Karpas-422 (cell line): ENCODE measurements at regions not wholly inside any gene's neighbourhood (a gene's known extent, or its start where the extent isn't known, plus 50 kb on each side); places are given as distances from the start of the nearest gene placed in this dataset.

ENCODE experiments used
- DNase-seq: peaks from one replicate; pipeline ENCODE4 v3.0.0-alpha.2; 2015
- H2AFZ ChIP-seq: fragments of 200-600 bp; sonication (generic); 2 replicates; pipeline ENCODE4 v1.6.1; 2014; ENCODE audit warnings: antibody characterized with exemption, low read length, mixed read lengths
- H3K27ac ChIP-seq: fragments of 200-600 bp; sonication (generic); 2 replicates; pipeline ENCODE4 v1.5.1; 2014; ENCODE audit warnings: mild to moderate bottlenecking, low read length, moderate library complexity
- H3K27me3 ChIP-seq: fragments of 200-600 bp; sonication (generic); 2 replicates; pipeline ENCODE4 v1.6.1; 2014; ENCODE audit warnings: low read length, mixed read lengths
- H3K36me3 ChIP-seq: fragments of 200-600 bp; sonication (generic); 2 replicates; pipeline ENCODE4 v1.6.1; 2014; ENCODE audit warnings: low read length, mixed read lengths; ENCODE audit not compliant: insufficient read depth
- H3K4me1 ChIP-seq: fragments of 200-600 bp; sonication (generic); 2 replicates; pipeline ENCODE4 v1.6.1; 2014; ENCODE audit warnings: mild to moderate bottlenecking, low read length, mixed read lengths
- H3K4me2 ChIP-seq: fragments of 200-600 bp; sonication (generic); 2 replicates; pipeline ENCODE4 v1.6.1; 2014; ENCODE audit warnings: low read length, low read depth, mild to moderate bottlenecking; ENCODE audit not compliant: poor library complexity, severe bottlenecking
- H3K4me3 ChIP-seq: fragments of 200-600 bp; sonication (generic); 2 replicates; pipeline ENCODE4 v1.5.1; 2014; ENCODE audit warnings: mild to moderate bottlenecking, antibody characterized with exemption, low read length, mixed read lengths
- H3K79me2 ChIP-seq: fragments of 200-600 bp; sonication (generic); 2 replicates; pipeline ENCODE4 v1.6.1; 2014; ENCODE audit warnings: mild to moderate bottlenecking, low read length, mixed read lengths
- H3K9ac ChIP-seq: fragments of 200-600 bp; sonication (generic); 2 replicates; pipeline ENCODE4 v1.6.0; 2014; ENCODE audit warnings: low read length
- H3K9me2 ChIP-seq: fragments of 200-600 bp; sonication (generic), shearing (Covaris generic); replicated peaks from 2 replicates; pipeline ENCODE4 v1.6.0; 2014; ENCODE audit warnings: mild to moderate bottlenecking, low read length, moderate library complexity; ENCODE audit not compliant: insufficient read depth
- H3K9me3 ChIP-seq: fragments of 300-700, 200-600 bp; sonication (generic); 2 replicates; pipeline ENCODE4 v1.6.1; 2014; ENCODE audit warnings: low read length, mixed read lengths
- H4K20me1 ChIP-seq: fragments of 200-600 bp; sonication (generic); 2 replicates; pipeline ENCODE4 v1.6.1; 2014; ENCODE audit warnings: mild to moderate bottlenecking, antibody characterized with exemption, low read length, low read depth; ENCODE audit not compliant: insufficient read depth

- no peak overlapping the region for H2AFZ ChIP-seq
- no peak overlapping the region for H3K9ac ChIP-seq
- no peak for DNase-seq
- H3K4me3 ChIP-seq: no peak overlapping the region
- no peaks in the 10 kb centered on the region for H3K79me2 ChIP-seq
- no peaks in the 10 kb centered on the region for H3K36me3 ChIP-seq
- H4K20me1 ChIP-seq: peaks cover 11% of the 10 kb centered on the region
- no peaks in the 10 kb centered on the region for H3K27me3 ChIP-seq
- H3K9me3 ChIP-seq: no peaks in the 10 kb centered on the region
- H3K4me2 ChIP-seq: no peak overlapping the region
- peaks cover 27% of the 10 kb centered on the region for H3K4me1 ChIP-seq
- H3K9me2 ChIP-seq: no peaks in the 10 kb centered on the region
- H3K27ac ChIP-seq: no peak overlapping the region
These were observed 53.3 kb upstream of the PSD2 start for GRCh38 chr5:139742173-139742903.

- Histone ChIP-seq H3K9me3 (no peaks in the 10 kb centered on the region), H4K20me1 (peaks cover 14% of the 10 kb centered on the region), H2AFZ (no peak overlapping the region), H3K79me2 (no peaks in the 10 kb centered on the region), H3K4me2 (no peak overlapping the region), H3K9me2 (no peaks in the 10 kb centered on the region), H3K4me1 (peaks cover 31% of the 10 kb centered on the region), H3K27me3 (no peaks in the 10 kb centered on the region), H3K36me3 (no peaks in the 10 kb centered on the region), H3K27ac (no peak overlapping the region), H3K9ac (no peak overlapping the region), H3K4me3 (no peak overlapping the region)
- no peak for DNase-seq
These were observed 52.4 kb upstream of the PSD2 start for GRCh38 chr5:139743001-139743771.

GRCh38 chr5:139743804-139744203, 51.8 kb upstream of the PSD2 start:
- H3K79me2 ChIP-seq: no peaks in the 10 kb centered on the region
- H3K9ac ChIP-seq: no peak overlapping the region
- no peak overlapping the region for H3K4me2 ChIP-seq
- H3K36me3 ChIP-seq: no peaks in the 10 kb centered on the region
- no peaks in the 10 kb centered on the region for H3K9me3 ChIP-seq
- H3K4me1 ChIP-seq: peaks cover 31% of the 10 kb centered on the region
- H3K4me3 ChIP-seq: no peak overlapping the region
- H2AFZ ChIP-seq: no peak overlapping the region
- DNase-seq: no peak
- H3K9me2 ChIP-seq: no peaks in the 10 kb centered on the region
- H4K20me1 ChIP-seq: peaks cover 14% of the 10 kb centered on the region
- H3K27me3 ChIP-seq: no peaks in the 10 kb centered on the region
- no peak overlapping the region for H3K27ac ChIP-seq

GRCh38 chr5:139744471-139745131, 51.0 kb upstream of the PSD2 start:
- Histone ChIP-seq H3K4me2 (no peak overlapping the region), H4K20me1 (peaks cover 14% of the 10 kb centered on the region), H3K9me2 (no peaks in the 10 kb centered on the region), H3K27me3 (no peaks in the 10 kb centered on the region), H3K4me3 (no peak overlapping the region), H3K9me3 (no peaks in the 10 kb centered on the region), H2AFZ (no peak overlapping the region), H3K9ac (no peak overlapping the region), H3K36me3 (no peaks in the 10 kb centered on the region), H3K27ac (no peak overlapping the region), H3K79me2 (no peaks in the 10 kb centered on the region), H3K4me1 (peaks cover 31% of the 10 kb centered on the region)
- DNase-seq: no peak

- Histone ChIP-seq H2AFZ (no peak overlapping the region), H3K9me2 (no peaks in the 10 kb centered on the region), H3K36me3 (no peaks in the 10 kb centered on the region), H3K27ac (no peak overlapping the region), H3K4me2 (no peak overlapping the region), H3K9ac (no peak overlapping the region), H3K9me3 (no peaks in the 10 kb centered on the region), H3K4me1 (peaks cover 30% of the 10 kb centered on the region), H3K4me3 (no peak overlapping the region), H3K27me3 (no peaks in the 10 kb centered on the region), H4K20me1 (peaks cover 14% of the 10 kb centered on the region), H3K79me2 (no peaks in the 10 kb centered on the region)
- DNase-seq: no peak
These were observed 50.3 kb upstream of the PSD2 start for GRCh38 chr5:139745132-139745799.

GRCh38 chr5:139745800-139746690, 49.6 kb upstream of the PSD2 start:
- peak overlapping the region; percentile 16; the same call in 1 of the 2 replicates for H3K4me3 ChIP-seq
- peak; percentile 88 for DNase-seq
- H3K9me3 ChIP-seq: no peaks in the 10 kb centered on the region
- no peaks in the 10 kb centered on the region for H3K79me2 ChIP-seq
- H3K9ac ChIP-seq: no peak overlapping the region
- H3K4me1 ChIP-seq: peaks cover 22% of the 10 kb centered on the region
- H3K36me3 ChIP-seq: no peaks in the 10 kb centered on the region
- no peaks in the 10 kb centered on the region for H3K27me3 ChIP-seq
- H3K4me2 ChIP-seq: peak overlapping the region; percentile 7
- no peaks in the 10 kb centered on the region for H3K9me2 ChIP-seq
- no peak overlapping the region for H3K27ac ChIP-seq
- no peak overlapping the region for H2AFZ ChIP-seq
- peaks cover 14% of the 10 kb centered on the region for H4K20me1 ChIP-seq
